UCSD-AML1 (cell line): ENCODE measurements at regions not wholly inside any gene's neighbourhood (a gene's known extent, or its start where the extent isn't known, plus 50 kb on each side); places are given as distances from the start of the nearest gene placed in this dataset.

ENCODE experiments used
- DNase-seq: peaks from one replicate; lab custom pipeline; 2025; ENCODE audit not compliant: unreplicated experiment; lab: John Stamatoyannopoulos, UW

- no peak for DNase-seq
These were observed 238.6 kb upstream of the TMC3 start for GRCh38 chr15:81612631-81613030.

DNA sequence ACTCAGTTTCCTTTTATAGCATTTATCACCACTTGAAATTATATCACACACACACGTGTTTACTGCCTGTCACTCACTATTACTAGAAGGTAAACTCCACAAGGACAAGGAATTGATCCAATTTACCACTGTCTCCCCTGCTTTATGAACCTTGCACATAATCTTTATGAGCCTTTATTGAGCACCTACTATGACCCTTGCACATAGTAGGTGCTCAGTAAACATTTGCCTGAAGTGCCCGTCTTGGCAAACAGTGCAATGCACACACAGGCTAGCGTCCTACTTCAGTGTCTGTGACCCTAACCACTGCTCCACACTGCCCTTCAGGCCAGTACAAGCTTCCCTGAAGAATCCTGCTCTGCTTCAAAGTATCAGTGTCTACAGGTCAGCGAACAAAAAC, 237.7 kb upstream of the TMC3 start:
- DNase-seq = no peak

GRCh38 chr15:81608309-81608829, 234.4 kb upstream of the TMC3 start:
- no peak for DNase-seq

DNA sequence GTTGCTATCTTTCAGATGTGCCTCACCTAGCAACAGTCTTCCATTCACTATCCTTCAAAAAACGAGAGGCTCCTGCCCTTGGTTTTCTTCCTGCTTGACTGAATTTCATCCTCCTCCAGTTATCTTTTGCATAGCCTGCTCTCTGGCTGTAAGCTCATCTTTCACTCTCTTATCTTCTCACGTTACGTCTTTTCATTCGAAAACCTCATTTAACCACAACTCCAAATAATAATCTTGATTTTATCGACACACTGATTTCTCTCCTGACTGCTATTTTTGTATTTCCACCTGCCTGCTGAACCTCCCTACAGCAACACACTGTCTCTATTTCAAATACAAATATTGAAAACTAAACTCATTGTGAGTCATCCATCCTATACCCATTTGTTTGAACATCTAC, 230.7 kb upstream of the TMC3 start:
- no peak for DNase-seq

GRCh38 chr15:81596159-81596865, 222.3 kb upstream of the TMC3 start:
- no peak for DNase-seq

DNA sequence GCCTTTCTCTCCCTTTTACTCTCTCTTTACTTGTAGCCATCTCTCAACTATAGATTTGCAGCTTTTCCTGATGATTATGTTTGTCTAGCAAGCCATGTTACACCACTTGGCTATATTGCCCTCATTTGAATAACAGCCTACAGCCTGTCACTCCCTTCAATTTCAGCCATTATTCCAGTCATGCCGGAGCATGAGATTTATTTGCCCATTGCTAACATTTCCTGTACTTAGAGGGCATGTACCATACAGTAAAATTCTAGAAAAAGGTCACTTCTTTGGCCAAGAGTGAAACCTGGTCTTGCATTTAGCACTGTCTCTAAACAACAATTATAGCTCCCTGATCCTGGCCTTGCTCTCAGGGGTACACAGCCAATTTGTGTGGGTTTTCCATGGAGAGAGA, 221.7 kb upstream of the TMC3 start:
- DNase-seq = no peak

DNA sequence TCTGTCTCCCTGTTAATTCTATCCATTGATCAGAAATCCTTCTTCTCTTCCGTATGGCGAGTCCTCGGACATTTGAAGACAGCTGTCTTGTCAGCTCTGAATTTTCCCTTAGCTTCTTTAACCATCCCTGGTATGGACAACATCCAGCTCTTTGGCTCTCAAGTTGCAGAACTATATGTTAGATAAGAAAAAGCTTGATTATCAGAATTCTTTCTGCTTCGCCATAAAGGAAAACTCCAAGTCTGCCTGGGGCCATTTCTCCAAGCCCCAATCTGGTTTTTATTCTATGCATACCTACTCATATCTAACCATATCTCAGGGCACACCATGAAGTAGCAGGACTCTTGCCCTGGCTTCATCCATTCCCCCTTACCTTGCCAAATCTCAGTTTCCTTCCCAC, 215.7 kb upstream of the TMC3 start:
- no peak for DNase-seq

GRCh38 chr15:81575436-81576123, 201.6 kb upstream of the TMC3 start:
- DNase-seq = no peak

DNA sequence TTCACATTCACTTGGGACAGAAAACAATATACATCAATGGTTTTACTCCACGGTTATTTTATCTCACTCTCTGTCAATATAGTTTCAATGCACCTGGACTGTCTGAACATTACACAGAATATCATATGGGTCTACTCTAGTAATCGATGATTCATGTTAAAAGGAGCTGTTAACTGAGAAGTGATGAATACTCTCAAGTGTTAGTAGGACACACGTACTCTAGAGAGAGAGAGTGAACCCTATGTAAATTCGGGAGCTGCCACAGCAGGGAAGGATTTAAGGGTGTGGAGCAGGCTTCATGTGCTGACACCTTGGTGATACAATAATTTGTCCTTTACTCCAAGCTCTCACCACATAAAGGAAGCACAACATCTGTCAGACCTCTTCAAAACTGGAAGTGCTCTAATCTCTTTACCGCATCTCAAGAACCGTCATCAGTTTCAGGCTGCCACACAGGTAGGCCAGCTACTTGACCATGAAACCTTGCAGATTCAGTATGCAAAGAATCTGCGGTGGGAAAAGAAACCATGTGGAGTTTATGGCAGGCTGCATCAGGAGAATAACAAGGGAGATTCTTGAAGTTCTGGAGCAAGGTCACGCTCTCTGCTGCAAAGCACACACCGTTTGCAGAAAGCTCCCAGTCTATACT, 199.2 kb upstream of the TMC3 start:
- DNase-seq = no peak

DNA sequence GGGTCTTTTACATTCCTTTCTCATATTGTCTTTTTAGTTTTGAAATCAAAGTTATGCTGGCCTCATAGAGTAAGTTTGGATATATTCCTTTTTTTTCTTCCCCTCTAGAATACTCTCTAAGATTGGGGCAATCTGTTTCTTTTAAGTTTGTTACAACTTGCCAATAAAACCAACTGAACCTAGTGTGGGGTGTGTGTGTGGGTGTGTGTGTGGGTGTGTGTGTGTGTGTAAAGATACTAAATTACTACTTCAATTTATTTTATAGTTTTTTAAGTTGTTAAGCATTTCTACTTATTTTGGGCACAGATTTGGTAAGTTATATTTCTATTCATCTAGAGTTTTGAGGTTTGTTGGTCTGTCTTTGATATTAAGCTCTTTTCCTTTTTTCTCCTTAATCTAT, 198.2 kb upstream of the TMC3 start:
- DNase-seq = no peak

GRCh38 chr15:81569286-81570080, 195.5 kb upstream of the TMC3 start:
- DNase-seq = no peak

GRCh38 chr15:81567924-81568323, 193.9 kb upstream of the TMC3 start:
- no peak for DNase-seq

GRCh38 chr15:81562986-81563385, 189.0 kb upstream of the TMC3 start:
- DNase-seq = no peak

DNA sequence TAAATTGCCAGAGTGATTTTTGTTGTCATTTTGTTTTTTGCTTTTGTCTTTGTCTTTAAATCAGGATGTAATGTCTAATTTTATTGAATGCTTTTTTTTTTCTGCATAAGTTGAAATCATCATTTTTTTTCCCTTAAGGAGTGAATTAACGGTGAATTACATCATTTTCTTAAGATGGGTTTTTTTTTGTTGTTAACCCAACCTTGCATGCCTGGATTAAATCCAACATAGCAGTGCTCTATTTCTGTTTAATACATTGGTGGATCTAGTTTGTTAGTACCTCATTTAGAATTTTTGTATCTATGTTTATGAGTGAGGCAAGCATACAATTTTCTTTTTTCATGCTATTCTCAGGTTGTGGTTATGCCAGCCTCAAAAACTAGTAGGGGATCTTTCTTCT, 186.4 kb upstream of the TMC3 start:
- no peak for DNase-seq

GRCh38 chr15:81558056-81558455, 184.0 kb upstream of the TMC3 start:
- DNase-seq = no peak

- DNase-seq = no peak
These were observed 181.3 kb upstream of the TMC3 start for GRCh38 chr15:81555346-81555745.

DNA sequence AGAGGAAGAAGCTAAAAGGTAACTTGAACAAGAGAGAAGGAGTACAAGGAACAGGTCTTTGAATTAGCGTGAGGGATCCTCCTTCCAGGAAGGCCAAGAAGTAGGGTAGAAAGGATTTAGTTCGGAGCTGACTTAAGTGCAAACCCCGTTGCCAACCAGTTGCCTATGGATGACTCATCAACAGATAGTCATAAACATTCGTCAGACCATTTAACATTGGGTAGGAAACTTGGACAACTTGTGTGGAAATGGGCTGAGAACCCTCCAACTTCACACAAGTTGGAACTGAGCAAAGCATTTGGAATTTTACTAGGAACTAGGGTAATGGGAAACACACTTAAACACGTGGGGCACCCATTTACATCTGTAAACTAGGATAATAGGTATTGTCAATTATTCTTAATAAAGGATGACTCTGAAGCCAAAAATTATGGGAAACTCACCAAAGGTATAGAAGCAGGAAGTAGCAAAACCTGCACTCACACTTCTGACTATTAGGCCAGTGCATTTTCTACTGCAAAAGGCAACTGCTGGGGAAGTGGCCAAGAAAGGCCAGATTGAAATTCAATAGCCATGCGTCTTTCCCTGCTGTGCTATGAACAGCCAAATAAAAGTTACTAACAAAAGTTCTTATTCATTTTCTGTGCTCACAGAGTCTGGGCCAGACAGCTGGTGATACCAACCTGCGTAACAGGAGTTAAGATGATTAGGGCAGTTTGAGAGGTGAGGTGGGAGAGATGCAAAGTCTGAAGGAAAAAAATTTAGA, 174.5 kb upstream of the TMC3 start:
- no peak for DNase-seq

- no peak for DNase-seq
These were observed 173.6 kb upstream of the TMC3 start for GRCh38 chr15:81547521-81548132.

GRCh38 chr15:81544385-81544784, 170.4 kb upstream of the TMC3 start:
- DNase-seq = no peak

DNA sequence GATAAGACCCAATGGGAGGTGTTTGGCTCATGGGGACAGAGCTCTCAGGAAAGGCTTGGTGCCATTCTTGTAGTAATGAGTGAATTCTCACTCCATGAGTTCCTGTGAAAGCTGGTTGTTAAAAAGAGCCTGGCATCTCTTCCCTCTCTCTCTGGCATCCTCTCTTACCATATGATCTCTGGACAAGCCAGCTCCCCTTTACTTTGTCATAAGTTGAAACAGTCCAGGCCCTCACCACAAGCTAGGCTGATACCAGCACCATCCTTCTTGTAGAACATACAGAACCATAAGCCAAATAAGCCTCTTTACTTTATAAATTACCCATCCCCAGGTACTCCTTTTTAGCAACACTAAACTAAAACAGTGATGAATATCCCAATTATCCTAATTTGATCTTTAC, 166.9 kb upstream of the TMC3 start:
- no peak for DNase-seq
